ENCODE measurements at regions not wholly inside any gene's neighbourhood (a gene's known extent, or its start where the extent isn't known, plus 50 kb on each side); places are given as distances from the start of the nearest gene placed in this dataset.

DNA sequence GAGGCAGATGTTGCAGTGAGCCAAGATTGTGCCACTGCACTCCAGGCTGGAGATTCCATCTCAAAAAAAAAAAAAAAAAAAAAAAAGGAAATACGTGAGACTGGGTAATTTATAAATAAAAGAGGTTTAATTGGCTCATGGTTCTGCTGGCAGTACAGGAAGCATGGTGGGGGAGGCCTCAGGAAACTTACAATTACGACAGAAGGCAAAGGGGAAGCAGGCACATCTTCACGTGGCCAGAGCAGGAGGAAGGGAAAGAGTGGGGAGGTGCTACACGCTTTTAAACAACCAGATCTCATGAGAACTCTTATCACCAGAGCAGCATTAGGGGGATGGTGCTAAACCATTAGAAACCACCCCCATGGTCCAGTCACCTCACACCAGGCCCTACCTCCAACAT is 138.2 kb upstream of the IL12A start:
- DNase-seq (ENCODE audit: low read depth) = no peak
- Histone ChIP-seq H3K27me3 (ENCODE audit: control insufficient read depth, insufficient read depth, low read length) (no peaks in the 10 kb centered on the region), H3K4me3 (ENCODE audit: low read depth, low read length) (no peak overlapping the region), H3K36me3 (ENCODE audit: control insufficient read depth, insufficient read depth, low read length) (no peaks in the 10 kb centered on the region)
- no peak for FAIRE-seq
- TF ChIP-seq CTCF (IDR thresholded peaks at IDR 0.05; ENCODE audit: insufficient read depth, low read length, severe bottlenecking) = no peak

- FAIRE-seq (no peak), DNase-seq (ENCODE audit: low read depth) (no peak)
- TF ChIP-seq CTCF (IDR thresholded peaks at IDR 0.05; ENCODE audit: insufficient read depth, low read length, severe bottlenecking) = no peak
Measured at GRCh38 chr3:159852266-159852665, 136.4 kb upstream of the IL12A start.

GRCh38 chr3:159852821-159853505 is 135.7 kb upstream of the IL12A start:
- TF ChIP-seq CTCF (IDR thresholded peaks at IDR 0.05; ENCODE audit: insufficient read depth, low read length, severe bottlenecking) = no peak
- FAIRE-seq = no peak
- Histone ChIP-seq H3K27me3 (ENCODE audit: control insufficient read depth, insufficient read depth, low read length) (no peaks in the 10 kb centered on the region), H3K36me3 (ENCODE audit: control insufficient read depth, insufficient read depth, low read length) (no peaks in the 10 kb centered on the region), H3K4me3 (ENCODE audit: low read depth, low read length) (peak overlapping the region; percentile 24)
- DNase-seq (ENCODE audit: low read depth) = peak; percentile 72

More at GRCh38 chr3:159852266-159852665, 136.4 kb upstream of the IL12A start:
- H3K27me3 ChIP-seq (ENCODE audit: control insufficient read depth, insufficient read depth, low read length) = no peaks in the 10 kb centered on the region
- H3K4me3 ChIP-seq (ENCODE audit: low read depth, low read length) = no peak overlapping the region
- H3K36me3 ChIP-seq (ENCODE audit: control insufficient read depth, insufficient read depth, low read length) = no peaks in the 10 kb centered on the region

DNA sequence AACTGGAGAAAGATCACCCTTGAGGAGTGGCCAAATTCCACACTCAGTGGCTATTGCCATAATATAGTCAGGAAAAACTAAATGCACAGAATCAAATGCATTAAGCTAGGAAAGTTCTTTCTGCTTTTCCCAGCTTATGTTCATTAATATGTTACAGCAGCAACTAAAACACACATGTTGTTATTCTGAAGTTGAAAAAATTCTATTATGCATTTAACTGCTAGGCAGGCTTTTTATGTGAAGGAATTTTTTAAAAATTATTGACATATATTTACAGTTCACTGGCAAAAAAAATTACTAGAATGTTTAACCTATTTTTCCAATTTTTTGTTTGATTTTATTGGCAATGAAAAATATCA is 135.2 kb upstream of the IL12A start:
- no peaks in the 10 kb centered on the region for H3K36me3 ChIP-seq (ENCODE audit: control insufficient read depth, insufficient read depth, low read length)
- H3K4me3 ChIP-seq (ENCODE audit: low read depth, low read length) = no peak overlapping the region
- H3K27me3 ChIP-seq (ENCODE audit: control insufficient read depth, insufficient read depth, low read length) = no peaks in the 10 kb centered on the region
- FAIRE-seq (no peak), DNase-seq (ENCODE audit: low read depth) (no peak)
- TF ChIP-seq CTCF (IDR thresholded peaks at IDR 0.05; ENCODE audit: insufficient read depth, low read length, severe bottlenecking) = no peak

- no peaks in the 10 kb centered on the region for H3K27me3 ChIP-seq (ENCODE audit: control insufficient read depth, insufficient read depth, low read length)
- no peak for TF ChIP-seq CTCF (IDR thresholded peaks at IDR 0.05; ENCODE audit: insufficient read depth, low read length, severe bottlenecking)
- H3K4me3 ChIP-seq (ENCODE audit: low read depth, low read length) = no peak overlapping the region
- FAIRE-seq (no peak), DNase-seq (ENCODE audit: low read depth) (peak; percentile 97)
- no peaks in the 10 kb centered on the region for H3K36me3 ChIP-seq (ENCODE audit: control insufficient read depth, insufficient read depth, low read length)
Measured at GRCh38 chr3:159854500-159855124, 134.0 kb upstream of the IL12A start.

Data from bronchial epithelial cell (primary cell).